Stimulated activated CD4-positive, alpha-beta T cell treated with anti-CD3 and anti-CD28 coated beads, Interleukin-15, amount 100 ng/mL, for 1 hour (primary cell): ENCODE measurements at regions not wholly inside any gene's neighbourhood (a gene's known extent, or its start where the extent isn't known, plus 50 kb on each side); places are given as distances from the start of the nearest gene placed in this dataset.

ENCODE experiments used
- DNase-seq, 2 donors: peaks; one replicate each; pipeline ENCODE4 v3.0.0-alpha.2; 2020; ENCODE audit warnings: low read depth in 1 of 2, low spot score in 1 of 2

GRCh38 chr15:98514034-98514622, 134.2 kb upstream of the IGF1R start:
- DNase-seq, result no peak

- no peak for DNase-seq
Observed at GRCh38 chr15:98518823-98519561, 129.3 kb upstream of the IGF1R start.

GRCh38 chr15:98519767-98520550, 128.4 kb upstream of the IGF1R start:
- no peak for DNase-seq

- DNase-seq, result no peak
Observed at GRCh38 chr15:98522127-98522526, 126.2 kb upstream of the IGF1R start.

GRCh38 chr15:98523912-98524662, 124.3 kb upstream of the IGF1R start:
- no peak for DNase-seq

- no peak for DNase-seq
Observed at GRCh38 chr15:98524838-98525660, 123.3 kb upstream of the IGF1R start.

- DNase-seq, result no peak
Observed at GRCh38 chr15:98525661-98526001, 122.7 kb upstream of the IGF1R start.

GRCh38 chr15:98526094-98526493, 122.2 kb upstream of the IGF1R start:
- DNase-seq, result no peak

- DNase-seq, result no peak
Observed at GRCh38 chr15:98528046-98528725, 120.2 kb upstream of the IGF1R start.

- DNase-seq, result no peak
Observed at GRCh38 chr15:98529205-98530145, 118.9 kb upstream of the IGF1R start.

GRCh38 chr15:98530570-98530969, 117.8 kb upstream of the IGF1R start:
- DNase-seq, result no peak

- no peak for DNase-seq
Observed at GRCh38 chr15:98532063-98532462, 116.3 kb upstream of the IGF1R start.

- DNase-seq, result no peak
Observed at GRCh38 chr15:98536976-98537375, 111.4 kb upstream of the IGF1R start.

GRCh38 chr15:98537516-98538060, 110.8 kb upstream of the IGF1R start:
- no peak for DNase-seq

GRCh38 chr15:98541519-98541918, 106.8 kb upstream of the IGF1R start:
- DNase-seq, result no peak

GRCh38 chr15:98543237-98543636, 105.1 kb upstream of the IGF1R start:
- no peak for DNase-seq

- DNase-seq, result no peak
Observed at GRCh38 chr15:98546329-98546728, 102.0 kb upstream of the IGF1R start.

- DNase-seq, result no peak
Observed at GRCh38 chr15:98547275-98547674, 101.1 kb upstream of the IGF1R start.

- DNase-seq, result no peak
Observed at GRCh38 chr15:98547741-98548138, 100.6 kb upstream of the IGF1R start.
